Prostate gland (tissue), 2 donors: ENCODE measurements at regions not wholly inside any gene's neighbourhood (a gene's known extent, or its start where the extent isn't known, plus 50 kb on each side); places are given as distances from the start of the nearest gene placed in this dataset.

Experiments used
- DNase-seq: peaks from one replicate; pipeline ENCODE4 v3.0.0-alpha.2; 2019; ENCODE audit warnings: low spot score
- H3K27ac ChIP-seq, 2 donors: fragments of 200-600 bp; sonication (generic); 2 replicates each; pipeline ENCODE4 v1.5.1; 2017 to 2019
- H3K27me3 ChIP-seq: fragments of 200-600 bp; sonication (generic); replicated peaks from 2 replicates; pipeline ENCODE4 v1.5.1; 2019; ENCODE audit not compliant: insufficient read depth
- H3K36me3 ChIP-seq, 2 donors: fragments of 200-600 bp; sonication (generic); 1 replicate in 1 of 2; 2 replicates in 1 of 2; pipeline versions ENCODE4 v1.5.1 to v1.8.1; 2017 to 2019
- H3K4me1 ChIP-seq: fragments of 200-600 bp; sonication (generic); replicated peaks from 2 replicates; pipeline ENCODE4 v1.5.1; 2019
- H3K4me3 ChIP-seq, 2 donors: fragments of 200-600 bp; sonication (generic); 2 replicates each; pipeline ENCODE4 v1.5.1; 2017 to 2019
- H3K9me3 ChIP-seq: fragments of 200-600 bp; sonication (generic); 2 replicates; pipeline ENCODE4 v1.5.1; 2017
- POLR2A ChIP-seq: fragments of 450-650 bp; IDR thresholded peaks from one replicate; pipeline ENCODE4 v1.6.1; 2016; ENCODE audit warnings: antibody characterized with exemption, mild to moderate bottlenecking
- POLR2AphosphoS5 ChIP-seq: sonication (generic); formaldehyde crosslinking; IDR thresholded peaks from one replicate; pipeline ENCODE4 v1.6.1; 2017; ENCODE audit warnings: antibody characterized with exemption
- WGBS: methylation state at CpG from one replicate; pipeline ENCODE4 v1.1.5; 2018; 5-methylcytosine and 5-hydroxymethylcytosine counted together
- intact Hi-C: fragments of 100-400 bp; cut with DNase I; formaldehyde crosslinking; loops from one replicate; pipeline ENCODE4 v1.14.2; 2022
- TF ChIP-seq, protein P1 (sequence below), 4 experiments: fragments of 200-600 bp in 2 of 4; fragments of 450-650 bp in 2 of 4; sonication (generic) in 2 of 4; IDR thresholded peaks; 1 replicate in 3 of 4; 2 replicates in 1 of 4; pipeline ENCODE4 v1.5.1; 2016 to 2019; ENCODE audit warnings: antibody characterized with exemption in 4 of 4, mild to moderate bottlenecking in 2 of 4, moderate library complexity in 2 of 4

DNA sequence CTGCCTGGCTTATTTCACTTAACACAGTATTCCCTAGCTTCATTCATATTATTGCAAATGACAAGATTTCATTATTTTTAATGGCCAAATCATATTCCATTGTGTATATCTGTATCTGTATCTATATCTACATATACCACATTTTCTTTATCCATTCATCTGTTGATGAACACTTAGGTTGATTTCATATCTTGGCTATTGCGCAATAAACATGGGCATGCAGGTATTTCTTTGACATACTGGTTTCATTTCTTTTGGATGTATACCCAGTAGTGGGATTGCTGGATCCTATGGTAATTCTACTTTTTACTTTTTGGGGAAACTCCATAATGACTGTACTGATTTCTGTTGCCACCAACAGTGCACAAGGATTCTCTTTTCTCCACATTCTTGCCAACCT, 68.9 kb upstream of the CREB5 start:
- Histone ChIP-seq H3K27me3 (no peaks in the 10 kb centered on the region), H3K27ac (no peak overlapping the region), H3K4me1 (no peaks in the 10 kb centered on the region), H3K4me3 (no peak overlapping the region), H3K9me3 (no peaks in the 10 kb centered on the region), H3K36me3 (no peaks in the 10 kb centered on the region)
- TF ChIP-seq POLR2AphosphoS5 (no peak), POLR2A (no peak)
- TF ChIP-seq, protein P1, sequence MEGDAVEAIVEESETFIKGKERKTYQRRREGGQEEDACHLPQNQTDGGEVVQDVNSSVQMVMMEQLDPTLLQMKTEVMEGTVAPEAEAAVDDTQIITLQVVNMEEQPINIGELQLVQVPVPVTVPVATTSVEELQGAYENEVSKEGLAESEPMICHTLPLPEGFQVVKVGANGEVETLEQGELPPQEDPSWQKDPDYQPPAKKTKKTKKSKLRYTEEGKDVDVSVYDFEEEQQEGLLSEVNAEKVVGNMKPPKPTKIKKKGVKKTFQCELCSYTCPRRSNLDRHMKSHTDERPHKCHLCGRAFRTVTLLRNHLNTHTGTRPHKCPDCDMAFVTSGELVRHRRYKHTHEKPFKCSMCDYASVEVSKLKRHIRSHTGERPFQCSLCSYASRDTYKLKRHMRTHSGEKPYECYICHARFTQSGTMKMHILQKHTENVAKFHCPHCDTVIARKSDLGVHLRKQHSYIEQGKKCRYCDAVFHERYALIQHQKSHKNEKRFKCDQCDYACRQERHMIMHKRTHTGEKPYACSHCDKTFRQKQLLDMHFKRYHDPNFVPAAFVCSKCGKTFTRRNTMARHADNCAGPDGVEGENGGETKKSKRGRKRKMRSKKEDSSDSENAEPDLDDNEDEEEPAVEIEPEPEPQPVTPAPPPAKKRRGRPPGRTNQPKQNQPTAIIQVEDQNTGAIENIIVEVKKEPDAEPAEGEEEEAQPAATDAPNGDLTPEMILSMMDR (IDR thresholded peaks at IDR 0.05) = no peak
- 100% methylated on average over 1 of the region's 1 CpG for WGBS
- DNase-seq = no peak
- intact Hi-C loops = no loop called here

DNA sequence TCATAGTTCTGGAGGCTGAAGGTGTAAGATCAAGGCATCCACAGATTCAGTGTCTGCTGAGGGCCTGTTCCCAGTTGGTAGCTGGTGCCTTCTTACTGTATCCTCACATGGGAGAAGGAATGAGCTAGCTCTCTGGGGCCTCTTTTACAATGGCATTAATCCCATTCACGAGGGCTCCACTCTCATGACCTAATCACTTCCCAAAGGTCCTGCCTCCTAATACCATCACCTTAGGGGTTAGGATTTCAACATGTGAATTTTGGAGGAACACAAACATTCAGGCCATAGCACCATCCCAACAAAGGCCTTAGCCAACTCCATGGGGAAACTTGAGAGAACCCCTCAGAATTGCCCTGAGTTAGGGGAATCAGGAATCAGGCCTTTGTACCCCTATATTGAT, 66.1 kb upstream of the CREB5 start:
- no peak overlapping the region for H3K27ac ChIP-seq
- DNase-seq = no peak
- H3K4me1 ChIP-seq = no peaks in the 10 kb centered on the region
- TF ChIP-seq, protein P1 (IDR thresholded peaks at IDR 0.05) = no peak
- TF ChIP-seq POLR2A (no peak), POLR2AphosphoS5 (no peak)
- H3K9me3 ChIP-seq = no peaks in the 10 kb centered on the region
- H3K27me3 ChIP-seq = no peaks in the 10 kb centered on the region
- WGBS = 87% methylated on average over 1 of the region's 1 CpG
- H3K36me3 ChIP-seq = no peaks in the 10 kb centered on the region
- intact Hi-C loops = no loop called here
- no peak overlapping the region for H3K4me3 ChIP-seq

DNA sequence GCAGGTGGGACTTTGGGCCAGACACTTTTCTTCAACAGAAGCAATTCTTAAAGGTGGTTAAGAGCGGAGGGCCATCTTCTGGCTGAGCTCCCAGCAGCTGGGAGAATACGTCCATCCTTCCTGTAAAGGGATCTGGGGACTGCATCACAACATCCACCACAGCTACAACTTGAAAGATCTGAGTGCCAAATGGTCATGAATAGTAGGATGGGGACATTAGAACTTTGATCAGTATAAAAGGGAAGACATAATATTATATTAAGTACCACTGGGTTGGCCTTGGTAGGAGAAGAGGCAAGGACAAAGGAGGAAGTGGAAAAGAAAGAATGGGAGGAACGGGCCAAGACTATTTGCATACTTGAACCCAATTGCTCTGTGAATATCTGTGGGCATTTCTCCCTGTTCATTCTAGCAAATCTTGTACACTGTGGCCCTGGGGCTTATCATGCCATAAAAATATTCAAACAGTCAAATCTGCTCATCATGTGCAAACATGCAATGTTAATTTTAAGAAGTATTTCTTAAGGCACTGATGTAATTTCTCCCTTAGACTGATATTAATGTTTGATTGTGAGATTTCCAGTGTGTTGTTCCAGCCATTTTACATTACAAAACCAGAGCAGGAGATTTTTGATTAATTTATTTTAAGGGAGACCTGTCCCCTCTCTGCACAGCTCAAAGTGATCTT, 65.5 kb upstream of the CREB5 start:
- Histone ChIP-seq H3K9me3 (no peaks in the 10 kb centered on the region), H3K36me3 (no peaks in the 10 kb centered on the region), H3K4me1 (no peaks in the 10 kb centered on the region), H3K4me3 (no peak overlapping the region), H3K27ac (no peak overlapping the region), H3K27me3 (no peaks in the 10 kb centered on the region)
- TF ChIP-seq, protein P1 (IDR thresholded peaks at IDR 0.05) = no peak
- no peak for TF ChIP-seq POLR2AphosphoS5
- no peak for TF ChIP-seq POLR2A
- DNase-seq = no peak
- intact Hi-C loops = no loop called here
- 70% methylated on average over 3 of the region's 3 CpGs for WGBS

DNA sequence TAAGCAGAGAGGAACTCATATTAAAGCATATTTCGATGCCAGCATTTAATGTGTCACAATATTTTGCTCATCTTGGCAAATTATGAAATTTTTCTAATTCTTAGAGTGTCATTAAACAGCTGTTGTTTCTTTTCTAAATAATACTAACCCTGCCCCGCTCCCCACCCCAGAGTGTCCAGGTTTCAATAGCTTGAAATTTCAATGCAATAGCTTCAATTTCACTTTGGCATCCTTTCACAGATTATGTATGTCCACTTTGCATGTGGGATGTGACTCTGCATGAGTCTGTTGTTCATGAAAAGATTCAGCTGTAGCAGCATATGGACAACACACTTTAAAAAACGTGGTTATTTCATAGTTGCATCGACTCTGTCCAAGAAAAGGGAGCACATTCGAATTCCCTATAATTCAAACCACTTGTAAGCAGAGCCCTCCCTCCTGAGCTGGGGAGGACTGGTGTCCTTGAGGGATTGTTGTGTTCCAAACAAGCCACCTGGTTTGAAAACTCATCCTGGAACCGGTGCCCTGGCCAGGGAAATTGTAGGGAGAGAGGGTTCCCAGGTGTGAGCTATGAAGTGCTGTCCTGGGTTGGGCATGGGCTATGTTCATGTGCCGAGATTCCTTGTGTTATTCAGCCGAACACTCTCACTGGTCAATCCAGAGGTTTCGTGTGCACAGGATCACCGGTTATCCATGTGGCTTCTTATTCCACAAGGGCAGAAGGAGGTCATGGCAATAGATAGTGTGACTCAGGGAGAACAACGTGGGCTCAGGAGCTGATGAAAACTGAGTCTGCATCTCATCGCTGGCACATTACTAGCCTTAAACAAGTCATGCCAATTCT, 64.6 kb upstream of the CREB5 start:
- H3K9me3 ChIP-seq = no peaks in the 10 kb centered on the region
- H3K4me1 ChIP-seq = no peaks in the 10 kb centered on the region
- DNase-seq = no peak
- WGBS = 68% methylated on average over 12 of the region's 12 CpGs
- intact Hi-C loops = no loop called here
- no peak for TF ChIP-seq POLR2AphosphoS5
- TF ChIP-seq, protein P1 (IDR thresholded peaks at IDR 0.05) = no peak
- no peak for TF ChIP-seq POLR2A
- no peaks in the 10 kb centered on the region for H3K27me3 ChIP-seq
- H3K27ac ChIP-seq = no peak overlapping the region
- no peak overlapping the region for H3K4me3 ChIP-seq
- no peaks in the 10 kb centered on the region for H3K36me3 ChIP-seq

DNA sequence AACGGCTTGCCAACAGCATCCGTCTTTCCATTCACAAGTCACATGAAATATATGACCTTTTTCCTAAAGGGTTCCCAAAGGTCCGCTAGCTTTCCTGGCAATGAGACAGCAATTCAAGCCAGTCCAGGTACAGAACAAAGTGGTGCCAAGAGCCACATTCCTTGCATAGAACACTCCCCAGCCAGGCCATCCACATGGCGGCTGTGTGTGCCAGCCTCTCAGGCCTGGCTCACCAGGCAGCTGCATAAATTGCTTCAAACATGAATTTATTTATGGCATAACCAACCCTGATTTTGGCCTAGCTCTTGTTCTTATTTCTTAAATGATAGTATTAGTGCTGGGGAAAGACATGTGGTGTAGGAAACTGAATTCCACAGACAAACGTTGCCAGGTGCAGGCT, 63.7 kb upstream of the CREB5 start:
- DNase-seq = peak; percentile 8
- H3K27ac ChIP-seq = no peak overlapping the region

More for the DNA sequence above, 63.7 kb upstream of the CREB5 start:
- 60% methylated on average over 5 of the region's 5 CpGs for WGBS
- no peaks in the 10 kb centered on the region for H3K36me3 ChIP-seq
- no peaks in the 10 kb centered on the region for H3K4me1 ChIP-seq
- intact Hi-C loops = no loop called here
- H3K27me3 ChIP-seq = no peaks in the 10 kb centered on the region
- no peaks in the 10 kb centered on the region for H3K9me3 ChIP-seq
- TF ChIP-seq POLR2AphosphoS5 (peak; percentile 25), POLR2A (no peak)
- TF ChIP-seq, protein P1 (IDR thresholded peaks at IDR 0.05) = no peak
- no peak overlapping the region for H3K4me3 ChIP-seq
